Astrocyte (in vitro differentiated cells and primary cell): ENCODE measurements at regions not wholly inside any gene's neighbourhood (a gene's known extent, or its start where the extent isn't known, plus 50 kb on each side); places are given as distances from the start of the nearest gene placed in this dataset.

Experiments
- DNase-seq: peaks from one replicate; pipeline ENCODE4 v3.0.0-alpha.2; 2010; ENCODE audit warnings: low read depth
- FAIRE-seq: peaks from 2 replicates; lab custom pipeline; 2011; peaks lifted over from hg19 to GRCh38; lab: Jason Lieb, UNC
- H2AFZ ChIP-seq: 2 replicates; pipeline ENCODE4 v1.6.0; 2012; ENCODE audit warnings: low read depth, low read length, inconsistent platforms
- H3K27ac ChIP-seq: 2 replicates; pipeline ENCODE4 v1.5.1; 2011; ENCODE audit warnings: low read depth, low read length, inconsistent platforms
- H3K27me3 ChIP-seq: 2 replicates; pipeline ENCODE4 v1.6.0; 2011; ENCODE audit warnings: low read length, inconsistent platforms; ENCODE audit not compliant: insufficient read depth
- H3K36me3 ChIP-seq: 2 replicates; pipeline ENCODE4 v1.5.1; 2011; ENCODE audit warnings: low read length, inconsistent platforms; ENCODE audit not compliant: insufficient read depth
- H3K4me1 ChIP-seq: 2 replicates; pipeline ENCODE4 v1.5.1; 2011; ENCODE audit warnings: low read length, inconsistent platforms; ENCODE audit not compliant: insufficient read depth
- H3K4me2 ChIP-seq: 2 replicates; pipeline ENCODE4 v1.6.0; 2012; ENCODE audit warnings: low read length, inconsistent platforms
- H3K4me3 ChIP-seq: 2 replicates; pipeline ENCODE4 v1.5.1; 2011; ENCODE audit warnings: low read depth, mild to moderate bottlenecking, low read length, inconsistent platforms; ENCODE audit not compliant: insufficient read depth
- H3K79me2 ChIP-seq: 2 replicates; pipeline ENCODE4 v1.6.0; 2012; ENCODE audit warnings: mild to moderate bottlenecking, low read length, inconsistent platforms; ENCODE audit not compliant: insufficient read depth
- H3K9ac ChIP-seq: 2 replicates; pipeline ENCODE4 v1.6.0; 2012; ENCODE audit warnings: mild to moderate bottlenecking, low read length, inconsistent platforms
- H3K9me3 ChIP-seq: 2 replicates; pipeline ENCODE4 v1.5.1; 2012; ENCODE audit warnings: low read depth, mild to moderate bottlenecking, low read length, inconsistent platforms; ENCODE audit not compliant: insufficient read depth
- H4K20me1 ChIP-seq: 2 replicates; pipeline ENCODE4 v1.6.0; 2012; ENCODE audit warnings: low read length, inconsistent platforms; ENCODE audit not compliant: insufficient read depth
- H3K27ac Mint-ChIP-seq: one replicate; pipeline ENCODE4 v1.8.0; 2021; ENCODE audit warnings: mild to moderate bottlenecking, mixed read lengths; ENCODE audit not compliant: unreplicated experiment
- H3K27me3 Mint-ChIP-seq: one replicate; pipeline ENCODE4 v1.8.0; 2021; ENCODE audit warnings: low read depth, mixed read lengths; ENCODE audit not compliant: unreplicated experiment
- H3K36me3 Mint-ChIP-seq: one replicate; pipeline ENCODE4 v1.8.0; 2021; ENCODE audit warnings: low read depth, mixed read lengths; ENCODE audit not compliant: unreplicated experiment
- H3K4me1 Mint-ChIP-seq: one replicate; pipeline ENCODE4 v1.8.0; 2021; ENCODE audit warnings: low read depth, mixed read lengths; ENCODE audit not compliant: unreplicated experiment
- H3K4me3 Mint-ChIP-seq: one replicate; pipeline ENCODE4 v1.8.0; 2021; ENCODE audit warnings: mild to moderate bottlenecking, moderate library complexity, mixed read lengths; ENCODE audit not compliant: unreplicated experiment
- H3K9me3 Mint-ChIP-seq: one replicate; pipeline ENCODE4 v1.8.0; 2021; ENCODE audit warnings: mild to moderate bottlenecking, mixed read lengths; ENCODE audit not compliant: unreplicated experiment
- CTCF ChIP-seq: IDR thresholded peaks from 2 replicates; pipeline ENCODE4 v1.5.1; 2011; ENCODE audit warnings: low read depth, mild to moderate bottlenecking, inconsistent platforms, low read length, moderate library complexity; ENCODE audit not compliant: insufficient read depth
- EZH2 ChIP-seq: IDR thresholded peaks from 2 replicates; pipeline ENCODE4 v1.6.1; 2012; ENCODE audit warnings: mild to moderate bottlenecking, low read length, inconsistent platforms; ENCODE audit not compliant: insufficient read depth

GRCh38 chr12:20175704-20176388, 192.5 kb upstream of the PDE3A start:
- Mint-ChIP-seq H3K4me1 (no peaks in the 10 kb centered on the region), H3K27ac (no peak overlapping the region), H3K27me3 (no peaks in the 10 kb centered on the region), H3K4me3 (no peak overlapping the region), H3K9me3 (peaks cover 3% of the 10 kb centered on the region), H3K36me3 (no peaks in the 10 kb centered on the region)
- Histone ChIP-seq H3K4me2 (no peak overlapping the region), H3K4me1 (no peaks in the 10 kb centered on the region), H3K27me3 (no peaks in the 10 kb centered on the region), H3K9me3 (no peaks in the 10 kb centered on the region), H4K20me1 (no peaks in the 10 kb centered on the region), H3K79me2 (no peaks in the 10 kb centered on the region), H3K9ac (no peak overlapping the region), H2AFZ (no peak overlapping the region), H3K27ac (no peak overlapping the region), H3K4me3 (no peak overlapping the region), H3K36me3 (no peaks in the 10 kb centered on the region)
- FAIRE-seq: no peak
- TF ChIP-seq EZH2: no peak
- TF ChIP-seq CTCF: no peak
- DNase-seq: no peak

GRCh38 chr12:20181416-20182180, 186.7 kb upstream of the PDE3A start:
- H3K4me1 Mint-ChIP-seq: peaks cover 6% of the 10 kb centered on the region
- Histone ChIP-seq H3K27me3 (no peaks in the 10 kb centered on the region), H4K20me1 (no peaks in the 10 kb centered on the region), H3K4me1 (no peaks in the 10 kb centered on the region), H3K4me3 (no peak overlapping the region), H3K4me2 (no peak overlapping the region), H2AFZ (no peak overlapping the region), H3K36me3 (no peaks in the 10 kb centered on the region), H3K9ac (no peak overlapping the region), H3K79me2 (no peaks in the 10 kb centered on the region), H3K9me3 (no peaks in the 10 kb centered on the region), H3K27ac (no peak overlapping the region)
- no peaks in the 10 kb centered on the region for H3K27me3 Mint-ChIP-seq
- H3K9me3 Mint-ChIP-seq: no peaks in the 10 kb centered on the region
- DNase-seq (no peak), FAIRE-seq (no peak)
- no peak overlapping the region for H3K4me3 Mint-ChIP-seq
- no peak overlapping the region for H3K27ac Mint-ChIP-seq
- TF ChIP-seq CTCF (no peak), EZH2 (no peak)
- H3K36me3 Mint-ChIP-seq: no peaks in the 10 kb centered on the region

GRCh38 chr12:20183563-20183962, 184.8 kb upstream of the PDE3A start:
- H3K79me2 ChIP-seq: no peaks in the 10 kb centered on the region
- FAIRE-seq (peak; percentile 74), DNase-seq (peak; percentile 64)
- Mint-ChIP-seq H3K27me3 (no peaks in the 10 kb centered on the region), H3K4me3 (no peak overlapping the region), H3K27ac (peak overlapping the region; percentile 22), H3K36me3 (no peaks in the 10 kb centered on the region), H3K9me3 (no peaks in the 10 kb centered on the region), H3K4me1 (peaks cover 6% of the 10 kb centered on the region)
- no peak overlapping the region for H3K9ac ChIP-seq
- no peaks in the 10 kb centered on the region for H3K4me1 ChIP-seq
- H3K27ac ChIP-seq: peak overlapping the region; percentile 0
- no peak for TF ChIP-seq CTCF
- no peak for TF ChIP-seq EZH2
- no peak overlapping the region for H3K4me3 ChIP-seq
- no peaks in the 10 kb centered on the region for H3K27me3 ChIP-seq
- peak overlapping the region; percentile 23 for H3K4me2 ChIP-seq
- H2AFZ ChIP-seq: no peak overlapping the region
- H4K20me1 ChIP-seq: no peaks in the 10 kb centered on the region
- no peaks in the 10 kb centered on the region for H3K9me3 ChIP-seq
- no peaks in the 10 kb centered on the region for H3K36me3 ChIP-seq
